ENCODE measurements at regions not wholly inside any gene's neighbourhood (a gene's known extent, or its start where the extent isn't known, plus 50 kb on each side); places are given as distances from the start of the nearest gene placed in this dataset.

DNA sequence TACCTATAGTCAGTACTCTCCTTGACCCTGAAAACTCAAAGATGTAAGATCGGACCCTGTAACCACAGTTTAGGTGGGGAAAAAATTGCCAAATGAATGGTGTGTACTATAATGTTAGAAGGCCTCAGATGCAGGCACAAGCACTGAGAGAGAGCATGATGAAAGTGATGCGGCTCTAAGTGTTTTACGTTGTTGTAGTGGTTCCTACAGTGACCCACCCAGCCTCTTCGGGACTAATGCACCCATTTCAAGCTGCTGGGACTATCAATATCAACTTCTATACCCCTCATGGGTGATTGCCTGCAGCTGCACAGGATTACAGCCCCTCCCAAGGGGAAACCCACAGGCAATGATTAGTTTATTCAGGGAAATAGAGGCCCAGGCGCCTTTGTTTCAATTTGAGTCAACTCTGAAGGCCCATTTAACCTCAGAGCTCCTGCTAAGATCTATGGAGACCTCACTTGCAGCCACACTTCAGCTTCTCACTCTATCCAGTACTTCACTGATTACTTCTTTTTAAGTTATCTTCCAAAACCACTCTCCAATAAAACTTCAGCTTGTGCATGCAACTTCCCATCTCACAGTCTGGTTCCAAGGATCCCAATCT is 340.7 kb downstream of the NR2F1-AS1 start:
- Histone ChIP-seq H3K36me3 (ENCODE audit: control insufficient read depth in 2 of 2, extremely low read depth in 1 of 2, insufficient read depth in 2 of 2, low read length in 2 of 2) (no peaks in the 10 kb centered on the region), H2AFZ (ENCODE audit: low read depth, low read length) (no peak overlapping the region), H3K4me3 (replicated peaks in 1 of 3; ENCODE audit: insufficient read depth in 1 of 3, low read depth in 1 of 3, low read length in 3 of 3) (no peak overlapping the region), H3K4me1 (ENCODE audit: control insufficient read depth, extremely low read depth, insufficient read depth, low read length) (peaks cover 9% of the 10 kb centered on the region), H4K20me1 (replicated peaks; ENCODE audit: control insufficient read depth, extremely low read depth, insufficient read depth, low read length) (no peaks in the 10 kb centered on the region), H3K79me2 (ENCODE audit: control insufficient read depth, insufficient read depth, low read length) (no peaks in the 10 kb centered on the region), H3K27me3 (ENCODE audit: control insufficient read depth in 2 of 2, insufficient read depth in 2 of 2, low read length in 2 of 2) (no peaks in the 10 kb centered on the region), H3K4me2 (ENCODE audit: insufficient read depth, low read length) (no peak overlapping the region), H3K9me3 (replicated peaks; ENCODE audit: control insufficient read depth, insufficient read depth, low read length) (no peaks in the 10 kb centered on the region), H3K9ac (replicated peaks; ENCODE audit: extremely low read depth, insufficient read depth, low read length) (no peak overlapping the region), H3K27ac (ENCODE audit: insufficient read depth, low read depth, low read length) (no peak overlapping the region), H3K9me1 (replicated peaks; ENCODE audit: control insufficient read depth, extremely low read depth, insufficient read depth, low read length) (no peaks in the 10 kb centered on the region)
- POLR2A ChIA-PET = no interaction called here
- BruUV-seq (replicated peaks) = no TSS peak
- dilution Hi-C loops (cut with MboI; ENCODE audit: extremely low pct_ligation_motif_present, low sequenced_read_pairs) (no loop called here), intact Hi-C loops (cut with micrococcal nuclease) (no loop called here)
- TF ChIP-seq, protein P1, sequence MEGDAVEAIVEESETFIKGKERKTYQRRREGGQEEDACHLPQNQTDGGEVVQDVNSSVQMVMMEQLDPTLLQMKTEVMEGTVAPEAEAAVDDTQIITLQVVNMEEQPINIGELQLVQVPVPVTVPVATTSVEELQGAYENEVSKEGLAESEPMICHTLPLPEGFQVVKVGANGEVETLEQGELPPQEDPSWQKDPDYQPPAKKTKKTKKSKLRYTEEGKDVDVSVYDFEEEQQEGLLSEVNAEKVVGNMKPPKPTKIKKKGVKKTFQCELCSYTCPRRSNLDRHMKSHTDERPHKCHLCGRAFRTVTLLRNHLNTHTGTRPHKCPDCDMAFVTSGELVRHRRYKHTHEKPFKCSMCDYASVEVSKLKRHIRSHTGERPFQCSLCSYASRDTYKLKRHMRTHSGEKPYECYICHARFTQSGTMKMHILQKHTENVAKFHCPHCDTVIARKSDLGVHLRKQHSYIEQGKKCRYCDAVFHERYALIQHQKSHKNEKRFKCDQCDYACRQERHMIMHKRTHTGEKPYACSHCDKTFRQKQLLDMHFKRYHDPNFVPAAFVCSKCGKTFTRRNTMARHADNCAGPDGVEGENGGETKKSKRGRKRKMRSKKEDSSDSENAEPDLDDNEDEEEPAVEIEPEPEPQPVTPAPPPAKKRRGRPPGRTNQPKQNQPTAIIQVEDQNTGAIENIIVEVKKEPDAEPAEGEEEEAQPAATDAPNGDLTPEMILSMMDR (IDR thresholded peaks at IDR 0.05; ENCODE audit: extremely low read depth in 1 of 2, insufficient read depth in 1 of 2, low read depth in 1 of 2, low read length in 2 of 2) = no peak
- TF ChIP-seq POLR2AphosphoS5 (IDR thresholded peaks at IDR 0.05; ENCODE audit: insufficient read depth, low read depth, low read length) (no peak), MYC (IDR thresholded peaks at IDR 0.05; ENCODE audit: low read depth, low read length) (no peak), POLR2A (IDR thresholded peaks at IDR 0.05; ENCODE audit: low read depth, low read length) (no peak), JUN (IDR thresholded peaks at IDR 0.05; ENCODE audit: borderline replicate concordance, insufficient read depth, insufficient read length, low read depth) (no peak), EZH2 (IDR thresholded peaks at IDR 0.05; ENCODE audit: borderline replicate concordance, low read depth, low read length, severe bottlenecking) (no peak)
- TF ChIP-seq, protein P2, sequence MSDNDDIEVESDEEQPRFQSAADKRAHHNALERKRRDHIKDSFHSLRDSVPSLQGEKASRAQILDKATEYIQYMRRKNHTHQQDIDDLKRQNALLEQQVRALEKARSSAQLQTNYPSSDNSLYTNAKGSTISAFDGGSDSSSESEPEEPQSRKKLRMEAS (IDR thresholded peaks at IDR 0.05; ENCODE audit: insufficient read depth, insufficient read length) = no peak
- DNase-seq (ENCODE audit: low read depth, low spot score) (no peak), FAIRE-seq (no peak)
- CTCF ChIA-PET = no interaction called here

Measured in endothelial cell of umbilical vein (primary cell).